ENCODE measurements at regions not wholly inside any gene's neighbourhood (a gene's known extent, or its start where the extent isn't known, plus 50 kb on each side); places are given as distances from the start of the nearest gene placed in this dataset.
"Not testable (repeated sequence)": the region's sequence is repeated elsewhere in the genome, so short reads cannot be mapped to it uniquely, and the experiment has no call there.

GRCh38 chrX:55813150-55813549, 95.6 kb downstream of the RRAGB start:
- H3K4me1 ChIP-seq (ENCODE audit: control insufficient read depth, low read depth, low read length): no peaks in the 10 kb centered on the region
- no peak overlapping the region for H3K27ac ChIP-seq (ENCODE audit: low read length)
- H3K36me3 ChIP-seq (ENCODE audit: control insufficient read depth, low read depth, low read length): no peaks in the 10 kb centered on the region
- peaks cover 16% of the 10 kb centered on the region for H3K9me3 ChIP-seq (ENCODE audit: control insufficient read depth, low read depth, low read length)
- H3K27me3 ChIP-seq (ENCODE audit: control insufficient read depth, insufficient read depth, low read length): no peaks in the 10 kb centered on the region
- H3K4me3 ChIP-seq (ENCODE audit: low read length): no peak overlapping the region
- no peak overlapping the region for H3K9ac ChIP-seq (ENCODE audit: low read length)

- Histone ChIP-seq H3K9ac (ENCODE audit: low read length) (no peak overlapping the region), H3K9me3 (ENCODE audit: control insufficient read depth, low read depth, low read length) (peaks cover 20% of the 10 kb centered on the region), H3K27ac (ENCODE audit: low read length) (no peak overlapping the region), H3K4me3 (ENCODE audit: low read length) (no peak overlapping the region), H3K4me1 (ENCODE audit: control insufficient read depth, low read depth, low read length) (peaks cover 6% of the 10 kb centered on the region), H3K27me3 (ENCODE audit: control insufficient read depth, insufficient read depth, low read length) (no peaks in the 10 kb centered on the region), H3K36me3 (ENCODE audit: control insufficient read depth, low read depth, low read length) (no peaks in the 10 kb centered on the region)
These were observed 98.0 kb downstream of the RRAGB start for GRCh38 chrX:55815546-55815945.

DNA sequence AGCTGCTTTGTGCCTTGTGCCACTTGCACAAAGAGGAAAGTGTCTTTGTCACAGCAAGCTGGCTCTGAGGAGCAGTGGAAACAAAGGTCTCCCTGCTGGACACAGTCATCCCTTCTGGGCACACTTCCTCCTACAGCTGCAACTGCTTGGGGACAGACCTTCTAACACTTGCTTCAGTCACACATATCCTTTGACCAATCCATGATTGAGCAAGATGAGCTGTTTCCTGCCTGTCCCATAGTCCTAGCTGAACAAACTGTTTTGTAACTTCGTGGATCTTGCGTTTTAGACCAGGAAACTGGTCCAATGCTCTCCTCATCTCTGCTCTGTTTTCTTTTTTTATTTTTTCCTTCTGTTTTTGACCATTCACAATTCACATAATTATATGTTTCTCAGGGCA, 98.5 kb downstream of the RRAGB start:
- no peaks in the 10 kb centered on the region for H3K36me3 ChIP-seq (ENCODE audit: control insufficient read depth, low read depth, low read length)
- H3K4me3 ChIP-seq (ENCODE audit: low read length): no peak overlapping the region
- no peaks in the 10 kb centered on the region for H3K27me3 ChIP-seq (ENCODE audit: control insufficient read depth, insufficient read depth, low read length)
- no peak overlapping the region for H3K27ac ChIP-seq (ENCODE audit: low read length)
- peaks cover 6% of the 10 kb centered on the region for H3K4me1 ChIP-seq (ENCODE audit: control insufficient read depth, low read depth, low read length)
- H3K9ac ChIP-seq (ENCODE audit: low read length): no peak overlapping the region
- H3K9me3 ChIP-seq (ENCODE audit: control insufficient read depth, low read depth, low read length): peaks cover 20% of the 10 kb centered on the region

- H3K27ac ChIP-seq (ENCODE audit: low read length): no peak overlapping the region
- H3K9me3 ChIP-seq (ENCODE audit: control insufficient read depth, low read depth, low read length): peaks cover 10% of the 10 kb centered on the region
- no peaks in the 10 kb centered on the region for H3K36me3 ChIP-seq (ENCODE audit: control insufficient read depth, low read depth, low read length)
- H3K4me1 ChIP-seq (ENCODE audit: control insufficient read depth, low read depth, low read length): peaks cover 6% of the 10 kb centered on the region
- H3K4me3 ChIP-seq (ENCODE audit: low read length): no peak overlapping the region
- H3K27me3 ChIP-seq (ENCODE audit: control insufficient read depth, insufficient read depth, low read length): no peaks in the 10 kb centered on the region
- H3K9ac ChIP-seq (ENCODE audit: low read length): no peak overlapping the region
These were observed 101.3 kb downstream of the RRAGB start for GRCh38 chrX:55818673-55819375.

GRCh38 chrX:55839485-55839884, 121.9 kb downstream of the RRAGB start:
- Histone ChIP-seq H3K9ac (ENCODE audit: low read length) (no peak overlapping the region), H3K36me3 (ENCODE audit: control insufficient read depth, low read depth, low read length) (no peaks in the 10 kb centered on the region), H3K27ac (ENCODE audit: low read length) (no peak overlapping the region), H3K27me3 (ENCODE audit: control insufficient read depth, insufficient read depth, low read length) (no peaks in the 10 kb centered on the region), H3K4me1 (ENCODE audit: control insufficient read depth, low read depth, low read length) (no peaks in the 10 kb centered on the region), H3K9me3 (ENCODE audit: control insufficient read depth, low read depth, low read length) (peaks cover 16% of the 10 kb centered on the region), H3K4me3 (ENCODE audit: low read length) (no peak overlapping the region)

- Histone ChIP-seq H3K27me3 (ENCODE audit: control insufficient read depth, insufficient read depth, low read length) (no peaks in the 10 kb centered on the region), H3K4me1 (ENCODE audit: control insufficient read depth, low read depth, low read length) (no peaks in the 10 kb centered on the region), H3K9me3 (ENCODE audit: control insufficient read depth, low read depth, low read length) (peaks cover 6% of the 10 kb centered on the region), H3K4me3 (ENCODE audit: low read length) (no peak overlapping the region), H3K36me3 (ENCODE audit: control insufficient read depth, low read depth, low read length) (no peaks in the 10 kb centered on the region), H3K27ac (ENCODE audit: low read length) (no peak overlapping the region), H3K9ac (ENCODE audit: low read length) (no peak overlapping the region)
These were observed 124.6 kb downstream of the RRAGB start for GRCh38 chrX:55841962-55842752.

GRCh38 chrX:55866779-55867178, 149.2 kb downstream of the RRAGB start:
- not testable (repeated sequence) for H3K4me3 ChIP-seq (ENCODE audit: low read length); H3K27me3 ChIP-seq (ENCODE audit: control insufficient read depth, insufficient read depth, low read length); H3K9ac ChIP-seq (ENCODE audit: low read length); H3K36me3 ChIP-seq (ENCODE audit: control insufficient read depth, low read depth, low read length); H3K4me1 ChIP-seq (ENCODE audit: control insufficient read depth, low read depth, low read length); H3K27ac ChIP-seq (ENCODE audit: low read length)
- peaks cover 14% of the 10 kb centered on the region for H3K9me3 ChIP-seq (ENCODE audit: control insufficient read depth, low read depth, low read length)

DNA sequence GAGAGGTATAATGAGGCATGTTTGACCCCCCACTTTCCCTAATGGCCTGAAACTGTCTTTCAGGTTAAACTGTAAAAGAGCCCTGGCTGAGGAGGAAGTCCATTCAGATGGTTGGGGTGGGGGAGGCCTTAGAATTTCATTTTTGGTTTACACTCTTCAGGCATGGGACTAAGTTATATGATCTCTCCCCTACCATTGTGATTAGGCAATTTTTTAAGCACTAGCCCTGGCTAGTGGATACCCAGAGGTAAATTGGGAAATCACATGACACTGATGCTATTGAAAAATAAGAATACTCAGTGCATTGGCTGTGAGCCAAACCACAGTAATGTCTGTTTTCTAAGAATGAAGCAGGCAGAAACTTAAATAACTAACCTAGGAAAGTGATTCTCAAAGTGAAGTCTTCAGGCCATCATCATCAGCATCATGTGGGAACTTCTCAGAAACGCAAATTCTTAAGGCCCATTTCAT, 149.7 kb downstream of the RRAGB start:
- no peaks in the 10 kb centered on the region for H3K4me1 ChIP-seq (ENCODE audit: control insufficient read depth, low read depth, low read length)
- no peak overlapping the region for H3K4me3 ChIP-seq (ENCODE audit: low read length)
- H3K27me3 ChIP-seq (ENCODE audit: control insufficient read depth, insufficient read depth, low read length): no peaks in the 10 kb centered on the region
- peaks cover 10% of the 10 kb centered on the region for H3K9me3 ChIP-seq (ENCODE audit: control insufficient read depth, low read depth, low read length)
- no peaks in the 10 kb centered on the region for H3K36me3 ChIP-seq (ENCODE audit: control insufficient read depth, low read depth, low read length)
- H3K27ac ChIP-seq (ENCODE audit: low read length): no peak overlapping the region
- H3K9ac ChIP-seq (ENCODE audit: low read length): no peak overlapping the region

DNA sequence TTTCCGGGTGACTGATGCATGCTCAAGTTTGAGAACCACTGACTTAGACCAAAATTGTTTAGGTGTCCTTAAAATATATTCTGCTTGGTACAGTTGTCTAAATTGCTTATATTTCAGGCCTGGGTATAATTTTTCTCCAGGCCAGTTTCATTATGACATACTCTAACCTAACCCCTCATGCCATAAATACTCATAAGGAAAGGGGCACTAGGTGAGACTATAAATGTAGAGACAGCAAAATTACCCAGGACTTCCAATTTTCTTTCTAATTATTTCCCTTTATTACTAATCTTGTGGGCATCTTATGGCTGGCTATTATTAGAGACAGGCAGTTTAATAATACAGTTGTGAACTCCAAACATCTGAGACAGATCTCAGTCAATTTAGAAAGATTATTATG, 150.2 kb downstream of the RRAGB start:
- no peak overlapping the region for H3K27ac ChIP-seq (ENCODE audit: low read length)
- H3K9ac ChIP-seq (ENCODE audit: low read length): no peak overlapping the region
- no peaks in the 10 kb centered on the region for H3K36me3 ChIP-seq (ENCODE audit: control insufficient read depth, low read depth, low read length)
- H3K27me3 ChIP-seq (ENCODE audit: control insufficient read depth, insufficient read depth, low read length): no peaks in the 10 kb centered on the region
- H3K9me3 ChIP-seq (ENCODE audit: control insufficient read depth, low read depth, low read length): peaks cover 10% of the 10 kb centered on the region
- no peak overlapping the region for H3K4me3 ChIP-seq (ENCODE audit: low read length)
- no peaks in the 10 kb centered on the region for H3K4me1 ChIP-seq (ENCODE audit: control insufficient read depth, low read depth, low read length)

- Histone ChIP-seq H3K27ac (ENCODE audit: low read length) (no peak overlapping the region), H3K36me3 (ENCODE audit: control insufficient read depth, low read depth, low read length) (no peaks in the 10 kb centered on the region), H3K9me3 (ENCODE audit: control insufficient read depth, low read depth, low read length) (peaks cover 25% of the 10 kb centered on the region), H3K9ac (ENCODE audit: low read length) (no peak overlapping the region), H3K4me3 (ENCODE audit: low read length) (no peak overlapping the region), H3K27me3 (ENCODE audit: control insufficient read depth, insufficient read depth, low read length) (no peaks in the 10 kb centered on the region), H3K4me1 (ENCODE audit: control insufficient read depth, low read depth, low read length) (no peaks in the 10 kb centered on the region)
These were observed 157.3 kb downstream of the RRAGB start for GRCh38 chrX:55874807-55875206.

DNA sequence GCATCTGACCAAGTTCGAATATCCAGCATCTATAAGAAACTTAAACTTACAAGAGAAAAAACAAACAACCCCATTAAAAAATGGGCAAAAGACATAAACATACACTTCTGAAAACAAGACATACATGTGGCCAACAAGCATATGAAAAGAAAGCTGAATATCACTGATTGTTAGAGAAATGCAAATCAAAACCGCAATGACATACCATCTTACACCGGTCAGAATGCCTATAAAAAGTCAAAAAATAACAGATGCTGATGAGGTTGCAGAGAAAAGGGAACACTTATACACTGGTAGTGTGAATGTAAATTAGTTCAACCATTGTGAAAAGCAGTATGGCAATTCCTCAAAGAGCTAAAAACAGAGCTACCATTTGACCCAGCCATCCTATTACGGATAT, 166.0 kb downstream of the RRAGB start:
- H3K27me3 ChIP-seq (ENCODE audit: control insufficient read depth, insufficient read depth, low read length); H3K27ac ChIP-seq (ENCODE audit: low read length); H3K4me1 ChIP-seq (ENCODE audit: control insufficient read depth, low read depth, low read length); H3K36me3 ChIP-seq (ENCODE audit: control insufficient read depth, low read depth, low read length); H3K9ac ChIP-seq (ENCODE audit: low read length); H3K4me3 ChIP-seq (ENCODE audit: low read length): not testable (repeated sequence)
- peaks cover 18% of the 10 kb centered on the region for H3K9me3 ChIP-seq (ENCODE audit: control insufficient read depth, low read depth, low read length)
